ENCODE measurements at regions not wholly inside any gene's neighbourhood (a gene's known extent, or its start where the extent isn't known, plus 50 kb on each side); places are given as distances from the start of the nearest gene placed in this dataset.
A peak's percentile ranks its signal among the peaks of the same experiment; 100 is the strongest.

DNA sequence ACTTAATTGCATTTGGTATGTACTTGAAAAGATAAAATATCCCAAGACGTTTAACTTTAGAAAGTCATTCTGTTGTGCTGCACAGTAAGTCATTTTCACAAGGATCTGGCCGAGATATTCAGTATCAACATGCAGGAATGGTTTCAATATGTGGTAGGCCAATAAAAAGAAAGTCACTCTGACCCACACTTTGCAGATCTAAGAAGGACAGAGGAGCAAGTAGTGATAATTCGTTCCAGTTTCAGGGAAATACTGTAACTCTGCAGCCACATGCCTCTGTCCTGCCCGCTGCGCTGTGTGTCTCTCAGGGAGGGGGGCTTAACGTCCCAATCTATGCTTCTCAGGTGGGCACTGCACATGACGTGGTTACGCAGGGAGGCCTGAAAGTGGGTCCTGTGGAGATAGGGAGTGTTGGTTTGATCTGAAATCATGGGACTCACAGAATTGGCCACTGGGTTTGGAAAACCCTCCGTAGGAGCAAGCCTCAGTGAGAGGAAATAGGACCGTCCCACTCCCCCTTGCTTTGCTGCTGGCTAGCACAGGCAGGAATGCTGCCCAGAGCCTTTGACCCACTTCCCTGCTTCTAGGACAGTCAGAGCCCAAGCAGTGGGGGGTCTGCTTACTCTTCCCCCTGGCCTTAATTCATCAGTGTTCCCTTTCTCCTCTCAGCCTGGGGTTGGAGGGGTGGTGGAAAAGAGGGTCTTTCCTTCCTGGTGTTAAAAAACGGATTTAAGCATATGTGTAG, 314.7 kb upstream of the SPRED2 start:
- DNase-seq (ENCODE audit: low read depth), result no peak

GRCh38 chr2:65744477-65745200, 312.2 kb upstream of the SPRED2 start:
- no peak for DNase-seq (ENCODE audit: low read depth)

- DNase-seq (ENCODE audit: low read depth), result no peak
Measured at GRCh38 chr2:65742977-65743376, 310.6 kb upstream of the SPRED2 start.

DNA sequence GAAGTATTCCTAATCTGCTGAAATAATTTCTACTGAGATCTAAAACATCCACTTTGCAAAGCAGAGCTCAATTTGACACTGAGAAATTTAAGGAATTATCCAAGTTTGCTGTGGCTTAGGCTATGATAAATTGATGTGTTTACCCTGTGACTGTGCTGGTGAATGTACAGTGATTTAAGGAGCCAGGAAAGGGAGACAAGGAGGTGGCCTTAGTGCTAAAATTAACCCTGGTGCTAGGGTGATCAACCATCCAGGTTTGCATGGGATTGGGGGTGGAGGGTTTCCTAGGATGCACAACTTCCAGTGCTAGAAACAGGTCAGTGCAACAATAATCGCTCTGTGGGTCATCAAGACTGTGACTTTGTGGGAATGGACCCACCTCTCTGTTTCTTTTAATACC, 307.5 kb upstream of the SPRED2 start:
- DNase-seq (ENCODE audit: low read depth), result no peak

DNA sequence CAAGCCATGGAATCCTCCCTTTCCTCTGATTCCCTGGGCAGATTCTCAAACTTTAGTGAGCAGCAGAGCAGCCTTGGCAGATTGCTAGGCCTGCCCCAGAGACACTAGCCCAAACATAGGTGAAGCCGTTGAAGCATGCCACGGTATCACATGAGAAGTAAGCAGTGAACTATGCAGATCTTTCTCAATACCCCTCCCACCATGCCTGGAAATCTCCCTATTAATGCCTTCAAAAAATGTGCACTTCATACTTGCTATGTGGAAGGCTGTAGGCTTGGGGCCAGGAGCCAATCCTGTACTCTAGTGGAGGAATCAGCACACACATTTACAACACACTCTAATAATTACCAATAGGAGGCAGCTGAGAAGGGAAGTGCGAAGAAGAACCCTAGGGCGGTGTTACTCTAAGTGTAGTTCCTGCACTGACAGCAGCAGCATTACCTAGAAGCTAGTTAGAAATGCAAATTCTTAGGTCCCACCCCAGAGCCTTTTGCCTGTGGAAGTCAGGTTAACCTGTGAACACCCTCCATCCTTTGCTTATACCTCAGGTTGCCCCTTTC, 305.1 kb upstream of the SPRED2 start:
- DNase-seq (ENCODE audit: low read depth), result no peak

DNA sequence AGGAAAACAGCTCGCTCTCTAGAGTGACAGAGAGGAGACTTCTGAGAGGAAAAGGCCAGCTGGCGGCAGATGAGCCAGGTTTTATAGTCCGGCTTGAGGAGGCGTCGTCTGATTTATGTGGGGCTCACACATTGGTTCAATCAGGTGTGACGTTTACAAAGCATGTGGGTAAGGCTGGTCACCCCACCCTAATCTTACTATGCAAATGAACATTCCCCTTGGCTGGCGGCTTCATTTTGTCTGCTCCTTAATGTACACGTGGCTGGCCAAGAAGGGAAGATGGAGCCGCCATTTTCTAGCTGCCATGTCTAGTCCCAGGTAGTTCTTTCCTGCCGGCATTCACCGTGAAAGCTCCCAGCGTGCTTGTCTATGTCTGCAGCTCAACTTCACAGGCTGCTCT, 299.1 kb upstream of the SPRED2 start:
- DNase-seq (ENCODE audit: low read depth), result peak; percentile 6

DNA sequence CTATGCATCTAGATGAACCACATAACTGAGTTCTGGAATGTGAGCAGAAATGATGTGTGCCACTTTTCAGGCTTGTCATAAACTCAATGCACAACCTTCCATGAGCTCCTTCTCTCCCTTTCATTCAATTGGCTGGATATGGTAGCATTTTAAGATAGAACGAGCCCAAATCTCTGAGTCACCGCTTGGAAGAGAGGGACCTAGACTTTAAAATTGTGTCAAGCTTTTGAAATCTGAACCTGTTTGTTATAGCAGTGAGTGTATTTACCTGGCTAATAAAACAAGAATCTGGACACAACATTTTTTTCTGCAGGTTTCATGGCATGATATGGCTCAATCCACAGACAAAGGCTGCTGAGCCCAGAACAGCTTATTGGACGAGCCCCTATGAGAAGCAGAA, 297.8 kb upstream of the SPRED2 start:
- DNase-seq (ENCODE audit: low read depth), result no peak

DNA sequence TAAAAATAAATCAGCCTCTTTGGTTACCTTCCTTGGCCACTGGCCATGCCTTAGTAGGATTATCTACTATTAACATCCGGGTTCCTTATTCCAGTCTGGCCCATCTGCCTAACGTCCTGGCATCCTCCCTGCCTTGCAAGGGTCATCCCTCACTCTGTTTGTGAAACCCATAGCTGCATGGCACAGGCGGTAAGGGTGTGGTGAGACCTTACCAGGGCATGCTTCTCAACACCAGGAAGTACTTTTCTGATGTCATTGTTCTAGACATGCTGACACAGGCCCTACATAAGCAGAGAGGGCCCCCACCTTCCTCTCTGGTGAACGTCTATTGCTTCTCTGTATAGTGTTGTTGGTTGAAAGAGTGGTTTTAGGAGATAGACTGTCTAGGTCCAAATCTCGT, 296.8 kb upstream of the SPRED2 start:
- DNase-seq (ENCODE audit: low read depth), result no peak

DNA sequence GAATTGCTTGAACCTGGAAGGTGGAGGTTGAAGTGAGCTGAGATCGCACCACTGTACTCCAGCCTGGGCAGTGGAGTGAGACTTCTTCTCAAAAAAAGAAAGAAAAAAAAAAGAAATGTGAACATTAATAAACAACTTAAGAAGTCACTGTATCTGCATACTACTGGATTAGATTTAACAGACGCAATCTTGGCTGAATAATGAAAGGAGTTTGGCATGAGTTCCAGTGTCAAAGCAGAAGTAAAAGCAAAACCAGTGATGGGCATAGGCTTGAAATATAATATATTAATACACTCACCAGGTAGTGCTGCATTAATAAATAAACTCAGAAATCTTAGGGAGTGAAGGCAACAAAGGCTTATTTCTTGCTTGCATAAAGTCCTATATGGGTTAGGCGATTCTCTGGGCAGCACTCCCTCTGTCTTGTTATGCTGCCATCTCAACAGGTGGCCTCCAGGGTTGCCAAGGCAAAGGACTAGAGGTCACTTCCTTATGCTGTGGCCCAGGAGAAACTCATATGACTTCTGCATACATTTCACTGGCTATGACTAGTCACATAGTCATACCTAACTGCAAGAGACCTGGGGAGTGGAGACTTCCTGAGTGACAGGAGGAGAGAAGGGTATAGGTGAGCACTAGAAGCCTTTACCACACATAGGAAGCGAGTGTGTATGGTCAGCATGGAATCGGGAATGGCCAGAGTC, 296.2 kb upstream of the SPRED2 start:
- peak; percentile 48 for DNase-seq (ENCODE audit: low read depth)

DNA sequence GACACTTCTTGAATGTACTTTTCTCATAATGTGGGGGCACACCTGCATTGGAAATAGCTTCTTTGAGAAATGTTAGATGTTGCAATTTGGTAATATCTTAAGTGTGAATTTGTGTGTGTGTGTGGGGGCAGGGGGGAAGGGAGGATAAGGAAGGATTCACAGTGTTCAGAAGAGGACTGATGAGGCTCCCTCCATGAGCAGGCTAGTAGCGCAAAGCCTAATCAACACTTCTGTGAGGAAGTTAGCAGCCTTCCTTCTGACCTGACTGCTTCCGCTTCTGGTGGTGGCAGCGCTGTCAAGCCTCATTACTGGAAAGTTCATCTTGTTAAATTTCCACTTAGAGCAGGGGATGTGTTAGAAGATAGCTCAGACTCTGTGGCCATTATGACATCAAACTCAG, 295.4 kb upstream of the SPRED2 start:
- no peak for DNase-seq (ENCODE audit: low read depth)

DNA sequence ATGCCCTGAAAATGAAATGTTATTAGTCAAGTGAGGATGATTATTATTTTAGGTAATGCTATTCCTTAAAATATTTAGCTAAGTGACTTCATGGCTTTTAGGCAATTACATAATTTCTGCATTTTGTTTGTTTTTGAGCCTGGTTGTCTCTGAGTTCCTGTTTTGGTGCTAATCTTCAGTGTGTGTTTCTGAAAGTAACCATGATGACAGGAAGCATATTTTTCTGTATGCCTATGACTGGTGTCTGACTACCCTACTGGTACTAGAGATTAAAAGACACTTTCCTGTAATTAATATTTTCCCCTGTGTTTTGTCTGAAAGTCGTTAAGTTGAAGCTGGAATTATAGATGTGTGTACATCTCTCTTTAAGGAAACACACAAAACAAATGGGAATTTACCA, 295.0 kb upstream of the SPRED2 start:
- no peak for DNase-seq (ENCODE audit: low read depth)

DNA sequence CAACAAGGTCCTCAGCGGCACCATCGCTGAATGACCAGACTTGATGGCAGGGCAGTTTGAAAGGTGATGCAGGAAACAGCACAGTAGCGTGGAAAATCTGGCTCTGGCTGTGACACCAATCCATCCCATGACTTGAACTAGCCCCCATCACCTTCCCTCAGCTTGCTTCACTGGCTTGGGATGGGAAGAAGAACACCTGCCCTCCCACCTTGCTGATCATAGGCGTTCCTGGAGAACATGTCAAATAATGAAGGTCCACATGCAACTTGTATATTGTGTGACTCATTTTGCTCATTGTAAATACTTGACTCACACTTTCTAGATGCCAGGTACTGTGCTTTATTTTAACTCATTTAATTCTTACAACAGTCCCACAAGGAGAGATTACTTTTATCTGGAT, 292.4 kb upstream of the SPRED2 start:
- no peak for DNase-seq (ENCODE audit: low read depth)

DNA sequence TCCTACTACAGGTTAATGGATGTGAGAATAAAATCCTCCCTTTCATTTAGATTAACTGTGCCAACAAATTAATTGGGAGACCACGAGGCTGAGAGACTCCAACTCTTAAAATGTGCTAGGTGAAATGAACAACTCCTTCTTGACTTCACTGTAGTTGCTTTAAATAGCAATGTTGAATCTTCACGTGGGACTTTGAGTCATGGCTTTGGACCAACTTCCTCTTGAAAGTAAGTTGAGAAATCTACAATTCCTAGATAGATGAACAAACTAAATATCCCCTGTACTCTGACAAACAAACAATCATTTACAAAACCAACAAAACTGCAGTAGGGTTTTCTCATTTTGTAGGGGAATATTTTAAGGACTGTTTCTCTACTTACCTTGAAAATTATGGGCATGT, 291.9 kb upstream of the SPRED2 start:
- no peak for DNase-seq (ENCODE audit: low read depth)

- DNase-seq (ENCODE audit: low read depth), result peak; percentile 3
Measured at GRCh38 chr2:65722028-65722778, 289.8 kb upstream of the SPRED2 start.

- DNase-seq (ENCODE audit: low read depth), result no peak
Measured at GRCh38 chr2:65716698-65717097, 284.3 kb upstream of the SPRED2 start.

- no peak for DNase-seq (ENCODE audit: low read depth)
Measured at GRCh38 chr2:65715323-65715722, 282.9 kb upstream of the SPRED2 start.

DNA sequence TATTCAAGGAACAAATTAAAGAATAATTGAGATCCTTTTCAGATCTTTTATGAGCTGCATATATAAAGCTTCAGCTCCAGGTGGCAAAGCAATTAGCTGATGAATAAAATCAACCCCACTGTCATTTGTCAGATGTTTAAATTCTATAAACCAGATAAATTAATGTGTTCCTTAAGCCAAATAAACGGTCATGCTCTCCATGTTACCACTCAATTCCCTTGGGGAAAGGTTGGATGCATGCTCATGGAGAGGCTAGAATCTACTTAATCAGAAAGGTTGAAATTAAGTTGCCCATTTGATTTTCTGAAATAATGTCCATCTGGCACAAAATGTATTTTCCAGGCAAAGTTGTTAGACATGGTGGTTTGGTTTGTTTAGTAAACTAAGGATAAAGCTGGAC, 282.5 kb upstream of the SPRED2 start:
- DNase-seq (ENCODE audit: low read depth), result no peak

DNA sequence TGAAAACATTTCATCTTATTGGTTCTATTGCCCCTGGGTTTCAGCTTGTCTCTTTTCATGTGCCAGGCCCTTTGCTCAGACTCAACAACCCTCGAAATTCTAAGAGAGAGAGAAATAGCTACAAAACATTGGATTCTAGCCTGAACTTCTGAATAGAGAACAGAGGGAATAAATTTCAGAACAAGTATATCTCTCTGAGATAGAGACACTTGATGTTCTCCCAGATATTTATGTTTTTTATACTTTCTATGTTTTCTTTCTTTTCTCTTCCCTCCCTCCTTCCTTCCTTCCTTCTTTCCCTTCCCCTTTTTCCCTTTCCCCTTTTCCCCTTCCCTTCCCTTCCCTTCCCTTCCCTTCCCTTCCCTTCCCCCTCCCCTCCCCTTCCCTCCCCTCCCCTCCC, 279.5 kb upstream of the SPRED2 start:
- DNase-seq (ENCODE audit: low read depth), result no peak

DNA sequence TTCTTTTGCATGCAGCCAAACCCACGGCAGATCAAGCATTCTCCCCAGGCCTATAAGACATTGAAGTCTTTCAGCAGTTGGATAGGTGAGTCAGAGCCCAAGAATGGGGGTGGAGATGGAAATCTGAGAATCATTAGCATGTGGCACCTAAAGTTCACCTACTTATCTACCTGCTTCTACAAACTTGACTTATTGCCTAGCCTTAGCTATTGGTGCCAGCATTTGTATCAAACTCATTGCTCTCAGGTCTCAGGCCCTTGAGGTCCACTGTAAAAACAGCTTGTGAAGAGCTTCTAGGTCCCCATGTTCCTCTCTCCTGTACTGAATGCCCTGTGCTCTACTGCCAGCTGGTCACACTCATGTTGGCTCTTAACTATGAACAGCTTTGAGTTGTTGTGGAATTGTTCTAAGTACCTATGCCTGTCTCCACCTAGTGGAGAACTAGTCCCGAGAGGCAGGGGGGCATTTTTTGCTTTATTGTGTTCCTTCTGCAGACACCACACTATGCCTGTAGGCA, 278.4 kb upstream of the SPRED2 start:
- peak; percentile 41 for DNase-seq (ENCODE audit: low read depth)

DNA sequence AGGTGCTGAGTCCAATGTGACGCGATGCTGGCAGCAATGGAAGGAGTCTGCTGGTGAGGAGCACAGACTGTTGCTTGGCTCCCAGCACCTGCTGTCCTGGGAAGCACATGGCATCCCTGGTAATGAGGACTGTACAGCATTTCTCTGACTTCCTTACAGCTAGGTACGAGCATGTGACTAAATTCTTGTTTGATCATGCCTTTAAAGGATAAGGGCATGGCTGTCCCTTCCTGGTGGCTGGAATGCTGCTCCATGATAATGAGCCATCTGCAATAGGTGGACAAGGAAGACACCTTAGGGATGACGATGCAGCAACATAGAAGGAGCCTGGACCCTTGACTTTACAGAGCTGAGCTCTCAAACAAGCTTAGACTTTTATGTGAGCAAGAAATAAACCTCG, 278.0 kb upstream of the SPRED2 start:
- no peak for DNase-seq (ENCODE audit: low read depth)

GRCh38 chr2:65708086-65708485, 275.7 kb upstream of the SPRED2 start:
- no peak for DNase-seq (ENCODE audit: low read depth)

Data from HT1080 (cell line).